ENCODE measurements at regions not wholly inside any gene's neighbourhood (a gene's known extent, or its start where the extent isn't known, plus 50 kb on each side); places are given as distances from the start of the nearest gene placed in this dataset.

DNA sequence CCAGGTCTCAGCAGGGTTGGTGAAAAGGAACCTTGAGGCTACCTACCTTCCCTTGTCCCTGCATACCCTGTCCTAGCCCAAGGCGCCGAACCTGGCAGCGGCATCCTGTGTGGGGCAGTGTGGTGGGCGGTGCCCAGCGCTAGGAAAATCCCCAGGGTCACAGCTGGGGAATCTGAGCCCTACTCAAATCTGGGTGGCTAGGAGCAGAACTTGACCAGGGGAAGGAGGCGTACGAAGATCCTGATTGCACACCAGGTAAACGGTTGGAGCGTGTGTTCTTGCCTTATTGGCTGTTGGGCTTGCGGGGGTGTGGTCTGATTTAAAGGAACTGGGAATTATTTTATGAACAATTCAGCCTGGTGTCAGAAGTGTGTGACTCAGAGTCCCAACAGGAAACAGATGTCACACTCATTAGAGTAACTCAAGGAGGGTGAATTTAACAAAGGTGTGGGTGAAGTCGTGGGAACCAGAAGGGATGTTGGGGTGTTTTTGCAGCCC, 118.6 kb downstream of the LRIG2 start:
- Histone ChIP-seq H3K27ac (ENCODE audit: low read depth, low read length, poor library complexity, severe bottlenecking) (no peak overlapping the region), H3K4me1 (ENCODE audit: insufficient read depth, low read length, poor library complexity, severe bottlenecking) (no peaks in the 10 kb centered on the region), H3K36me3 (ENCODE audit: insufficient read depth, low read length, poor library complexity, severe bottlenecking) (no peaks in the 10 kb centered on the region), H3K27me3 (replicated peaks; ENCODE audit: insufficient read depth, low read depth, low read length, poor library complexity) (no peaks in the 10 kb centered on the region), H3K9me3 (ENCODE audit: low read depth, low read length, poor library complexity, severe bottlenecking) (no peaks in the 10 kb centered on the region), H3K4me3 (ENCODE audit: low read depth, low read length, poor library complexity, severe bottlenecking) (no peak overlapping the region)
- TF ChIP-seq, protein P1, sequence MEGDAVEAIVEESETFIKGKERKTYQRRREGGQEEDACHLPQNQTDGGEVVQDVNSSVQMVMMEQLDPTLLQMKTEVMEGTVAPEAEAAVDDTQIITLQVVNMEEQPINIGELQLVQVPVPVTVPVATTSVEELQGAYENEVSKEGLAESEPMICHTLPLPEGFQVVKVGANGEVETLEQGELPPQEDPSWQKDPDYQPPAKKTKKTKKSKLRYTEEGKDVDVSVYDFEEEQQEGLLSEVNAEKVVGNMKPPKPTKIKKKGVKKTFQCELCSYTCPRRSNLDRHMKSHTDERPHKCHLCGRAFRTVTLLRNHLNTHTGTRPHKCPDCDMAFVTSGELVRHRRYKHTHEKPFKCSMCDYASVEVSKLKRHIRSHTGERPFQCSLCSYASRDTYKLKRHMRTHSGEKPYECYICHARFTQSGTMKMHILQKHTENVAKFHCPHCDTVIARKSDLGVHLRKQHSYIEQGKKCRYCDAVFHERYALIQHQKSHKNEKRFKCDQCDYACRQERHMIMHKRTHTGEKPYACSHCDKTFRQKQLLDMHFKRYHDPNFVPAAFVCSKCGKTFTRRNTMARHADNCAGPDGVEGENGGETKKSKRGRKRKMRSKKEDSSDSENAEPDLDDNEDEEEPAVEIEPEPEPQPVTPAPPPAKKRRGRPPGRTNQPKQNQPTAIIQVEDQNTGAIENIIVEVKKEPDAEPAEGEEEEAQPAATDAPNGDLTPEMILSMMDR (conservative IDR thresholded peaks at IDR 0.05; ENCODE audit: low read depth, low read length) = no peak
- TF ChIP-seq EZH2 (IDR thresholded peaks at IDR 0.05; ENCODE audit: borderline replicate concordance, low read depth, low read length, poor library complexity, severe bottlenecking) = no peak
- no TSS peak for BruUV-seq (replicated peaks)
- ChIA-PET CTCF (no interaction called here), POLR2A (ENCODE audit: low non-redundant PET) (no interaction called here)
- DNase-seq (ENCODE audit: low spot score) = peak; percentile 78
- intact Hi-C loops (cut with micrococcal nuclease; ENCODE audit: unreplicated experiment) = no loop called here

- ChIA-PET CTCF (no interaction called here), POLR2A (ENCODE audit: low non-redundant PET) (no interaction called here)
- H3K9me3 ChIP-seq (ENCODE audit: low read depth, low read length, poor library complexity, severe bottlenecking) = no peaks in the 10 kb centered on the region
- no peak for TF ChIP-seq EZH2 (IDR thresholded peaks at IDR 0.05; ENCODE audit: borderline replicate concordance, low read depth, low read length, poor library complexity, severe bottlenecking)
- TF ChIP-seq, protein P1 (conservative IDR thresholded peaks at IDR 0.05; ENCODE audit: low read depth, low read length) = no peak
- DNase-seq (ENCODE audit: low spot score) = no peak
- H3K27me3 ChIP-seq (replicated peaks; ENCODE audit: insufficient read depth, low read depth, low read length, poor library complexity) = no peaks in the 10 kb centered on the region
- H3K4me1 ChIP-seq (ENCODE audit: insufficient read depth, low read length, poor library complexity, severe bottlenecking) = no peaks in the 10 kb centered on the region
- H3K4me3 ChIP-seq (ENCODE audit: low read depth, low read length, poor library complexity, severe bottlenecking) = no peak overlapping the region
- no peaks in the 10 kb centered on the region for H3K36me3 ChIP-seq (ENCODE audit: insufficient read depth, low read length, poor library complexity, severe bottlenecking)
- H3K27ac ChIP-seq (ENCODE audit: low read depth, low read length, poor library complexity, severe bottlenecking) = no peak overlapping the region
- intact Hi-C loops (cut with micrococcal nuclease; ENCODE audit: unreplicated experiment) = no loop called here
- no TSS peak for BruUV-seq (replicated peaks)
These were observed 119.2 kb downstream of the LRIG2 start for GRCh38 chr1:113192242-113192641.

DNA sequence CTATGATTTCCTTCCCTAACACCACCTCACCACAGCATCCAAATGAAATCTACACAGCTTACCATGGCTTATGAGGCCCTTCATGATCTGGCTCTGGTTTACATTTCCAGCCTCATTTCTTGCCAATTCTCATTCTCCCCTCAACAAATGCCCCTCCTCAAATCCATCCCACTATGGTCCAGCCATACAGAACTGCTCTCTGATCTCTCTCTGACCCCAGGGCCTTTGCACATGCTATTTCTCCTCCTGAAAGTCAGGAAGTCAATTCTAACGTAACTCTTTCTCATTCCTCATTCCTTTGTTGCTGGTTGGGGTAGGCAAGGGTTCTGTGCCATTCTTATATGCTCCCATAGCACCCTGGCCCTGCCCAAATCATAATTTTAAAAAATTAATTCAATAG, 120.0 kb downstream of the LRIG2 start:
- ChIA-PET CTCF (no interaction called here), POLR2A (ENCODE audit: low non-redundant PET) (no interaction called here)
- DNase-seq (ENCODE audit: low spot score) = no peak
- TF ChIP-seq EZH2 (IDR thresholded peaks at IDR 0.05; ENCODE audit: borderline replicate concordance, low read depth, low read length, poor library complexity, severe bottlenecking) = no peak
- TF ChIP-seq, protein P1 (conservative IDR thresholded peaks at IDR 0.05; ENCODE audit: low read depth, low read length) = no peak
- intact Hi-C loops (cut with micrococcal nuclease; ENCODE audit: unreplicated experiment) = no loop called here
- Histone ChIP-seq H3K27me3 (replicated peaks; ENCODE audit: insufficient read depth, low read depth, low read length, poor library complexity) (no peaks in the 10 kb centered on the region), H3K9me3 (ENCODE audit: low read depth, low read length, poor library complexity, severe bottlenecking) (no peaks in the 10 kb centered on the region), H3K27ac (ENCODE audit: low read depth, low read length, poor library complexity, severe bottlenecking) (no peak overlapping the region), H3K4me1 (ENCODE audit: insufficient read depth, low read length, poor library complexity, severe bottlenecking) (peaks cover 4% of the 10 kb centered on the region), H3K4me3 (ENCODE audit: low read depth, low read length, poor library complexity, severe bottlenecking) (no peak overlapping the region), H3K36me3 (ENCODE audit: insufficient read depth, low read length, poor library complexity, severe bottlenecking) (no peaks in the 10 kb centered on the region)
- no TSS peak for BruUV-seq (replicated peaks)
